Activated CD4-positive, alpha-beta T cell treated with anti-CD3 and anti-CD28 coated beads for 4 hours (primary cell): ENCODE measurements at regions not wholly inside any gene's neighbourhood (a gene's known extent, or its start where the extent isn't known, plus 50 kb on each side); places are given as distances from the start of the nearest gene placed in this dataset.
"Not testable (repeated sequence)": the region's sequence is repeated elsewhere in the genome, so short reads cannot be mapped to it uniquely, and the experiment has no call there.

Experiments
- DNase-seq, 2 donors: peaks; one replicate each; pipeline ENCODE4 v3.0.0-alpha.2; 2020

DNA sequence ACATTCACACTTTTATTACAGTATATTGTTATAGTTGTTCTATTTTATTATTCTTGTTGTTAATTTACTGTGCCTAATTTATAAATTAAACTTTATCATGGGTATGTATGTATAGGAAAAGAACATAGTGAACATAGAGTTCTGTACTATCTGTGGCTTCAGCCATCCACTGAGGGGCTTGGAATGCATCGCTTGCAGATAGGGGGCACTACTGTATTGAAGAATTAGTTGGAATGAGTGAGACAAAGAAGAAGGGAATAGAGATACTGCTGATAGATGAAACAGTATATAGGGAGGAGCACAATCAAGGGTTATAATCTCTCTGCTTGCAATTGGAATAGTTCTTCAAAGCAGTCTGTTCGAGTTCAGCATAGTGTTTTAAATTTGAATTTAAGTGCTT lies 432.2 kb downstream of the RAB38 start:
- no peak for DNase-seq

DNA sequence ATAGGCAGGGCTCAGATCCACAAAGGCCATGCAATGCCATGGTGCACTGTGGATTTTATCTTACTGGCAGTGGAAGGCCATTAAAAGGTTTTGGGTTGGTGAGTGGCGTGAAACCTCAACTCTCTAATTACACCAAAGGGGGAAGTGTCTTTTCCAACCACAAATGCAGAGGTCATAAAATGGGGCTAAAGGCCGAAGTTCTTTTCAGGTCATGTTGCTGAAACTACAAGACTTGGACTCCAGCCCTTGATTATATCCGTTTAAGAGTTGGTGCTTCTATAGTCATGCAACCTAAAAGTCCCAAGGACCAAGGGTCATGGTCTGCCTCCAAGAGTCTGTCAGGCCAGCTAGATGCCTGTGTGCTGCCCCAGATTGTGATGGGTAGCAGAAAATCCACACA lies 434.3 kb downstream of the RAB38 start:
- no peak for DNase-seq

DNA sequence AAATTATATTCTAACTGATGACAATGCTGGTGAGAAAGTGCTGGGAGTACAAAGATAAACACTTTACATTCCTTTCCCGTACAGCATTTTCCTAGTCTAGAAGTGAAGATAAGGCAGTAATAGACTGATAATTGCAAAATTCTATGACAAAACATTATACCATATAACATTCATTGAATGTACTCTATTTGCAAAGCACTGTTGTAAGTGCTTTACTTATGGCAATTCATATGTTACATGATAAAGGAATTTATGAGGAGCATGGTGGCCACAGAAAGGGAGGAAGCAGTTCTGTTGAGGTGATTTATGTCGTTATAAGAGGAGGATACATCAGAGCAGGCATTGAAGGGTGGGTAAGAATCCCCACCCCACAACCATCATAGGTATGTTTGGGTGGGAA lies 434.8 kb downstream of the RAB38 start:
- no peak for DNase-seq

DNA sequence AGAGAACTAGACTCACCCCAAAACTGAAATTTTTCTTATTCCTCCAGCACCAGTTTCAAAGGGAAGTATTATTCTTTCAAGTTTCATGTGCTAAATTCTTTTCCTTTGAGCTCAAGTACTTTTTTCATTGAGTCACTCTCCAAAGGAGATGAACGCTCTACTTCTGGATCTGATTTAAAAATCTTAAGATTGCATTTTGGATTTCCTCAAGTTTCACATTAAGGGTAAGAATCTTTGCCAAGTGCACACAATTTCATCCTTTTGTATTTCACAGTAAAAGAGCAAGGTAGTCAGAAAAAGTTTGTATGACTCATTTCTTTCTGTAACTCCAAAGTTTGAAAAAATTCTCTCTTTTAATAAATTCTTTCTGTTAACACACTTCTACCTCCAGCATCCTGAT lies 435.5 kb downstream of the RAB38 start:
- DNase-seq = no peak

DNA sequence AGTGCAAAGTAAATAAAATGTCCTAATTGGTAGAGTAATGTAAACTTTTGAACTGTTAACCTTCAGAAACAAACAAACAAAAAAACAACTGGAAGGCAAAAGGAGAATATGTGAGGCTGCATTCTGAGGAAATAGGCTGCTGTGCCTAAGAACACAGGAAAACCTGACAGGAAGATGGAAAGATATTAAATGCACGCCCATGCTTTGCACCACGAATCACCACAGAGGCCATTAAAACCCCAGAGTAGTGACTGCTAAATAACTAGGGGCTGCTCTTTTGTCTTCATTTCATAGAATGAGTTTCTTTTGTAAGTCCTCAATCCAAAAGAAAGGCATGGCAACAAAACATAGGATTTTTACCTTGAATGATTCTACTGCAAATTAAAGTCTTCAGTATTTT lies 436.0 kb downstream of the RAB38 start:
- no peak for DNase-seq

DNA sequence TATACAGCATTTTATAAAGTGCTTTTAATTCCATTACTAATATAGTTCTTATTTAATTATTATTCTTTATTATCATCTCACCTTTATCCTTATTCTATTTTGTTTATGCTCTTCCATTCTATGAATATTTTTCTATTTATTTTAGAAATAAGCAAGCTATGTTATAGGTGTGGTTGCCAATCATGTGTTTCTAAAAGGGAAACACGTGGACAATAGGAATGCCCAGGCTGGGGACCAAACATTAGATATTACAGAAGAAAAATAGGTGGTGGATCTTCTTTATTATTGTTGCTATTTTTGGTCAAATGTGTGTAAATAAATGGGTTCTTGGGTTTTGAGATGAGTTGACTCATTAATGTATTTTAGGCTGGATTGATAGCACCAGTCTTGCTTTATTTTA lies 438.3 kb downstream of the RAB38 start:
- DNase-seq = no peak

DNA sequence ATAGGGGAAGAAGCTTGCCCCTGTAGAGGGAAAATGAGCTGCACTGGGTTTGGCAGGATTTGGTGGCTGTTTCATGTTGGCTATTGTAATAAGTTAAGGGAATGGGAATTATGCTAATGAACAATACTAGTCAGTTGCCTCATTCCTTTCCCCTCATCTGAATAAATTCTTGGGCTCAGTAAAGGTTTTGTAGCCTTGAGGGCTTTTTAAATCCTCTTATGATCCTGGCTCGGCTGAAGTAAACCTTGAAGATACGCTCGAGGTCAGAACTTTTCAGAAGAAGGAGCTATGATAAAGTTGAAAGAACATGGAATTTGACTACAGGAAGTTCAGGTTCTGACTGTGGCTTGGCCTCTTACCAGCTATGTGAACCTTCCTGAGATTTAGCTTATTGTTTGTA lies 448.7 kb downstream of the RAB38 start:
- no peak for DNase-seq

DNA sequence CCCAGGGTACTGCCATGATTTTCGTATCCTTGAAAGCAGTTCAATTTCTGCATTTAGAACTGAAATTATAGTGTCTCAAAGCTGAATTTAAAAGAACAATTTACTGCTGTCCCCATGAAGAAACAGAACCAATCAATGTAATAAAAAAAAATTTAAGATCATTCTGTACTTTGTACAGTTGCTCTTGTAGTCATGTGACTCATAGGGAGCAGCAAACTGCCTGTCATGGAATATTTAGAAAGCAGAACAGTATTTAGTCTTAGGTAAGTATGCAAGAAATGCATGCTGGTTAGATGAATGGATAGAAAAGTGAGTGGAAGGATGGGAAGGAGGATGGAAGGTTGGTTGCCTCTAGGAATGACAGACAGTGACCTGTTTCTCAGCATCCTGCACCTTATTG lies 450.9 kb downstream of the RAB38 start:
- DNase-seq = no peak

DNA sequence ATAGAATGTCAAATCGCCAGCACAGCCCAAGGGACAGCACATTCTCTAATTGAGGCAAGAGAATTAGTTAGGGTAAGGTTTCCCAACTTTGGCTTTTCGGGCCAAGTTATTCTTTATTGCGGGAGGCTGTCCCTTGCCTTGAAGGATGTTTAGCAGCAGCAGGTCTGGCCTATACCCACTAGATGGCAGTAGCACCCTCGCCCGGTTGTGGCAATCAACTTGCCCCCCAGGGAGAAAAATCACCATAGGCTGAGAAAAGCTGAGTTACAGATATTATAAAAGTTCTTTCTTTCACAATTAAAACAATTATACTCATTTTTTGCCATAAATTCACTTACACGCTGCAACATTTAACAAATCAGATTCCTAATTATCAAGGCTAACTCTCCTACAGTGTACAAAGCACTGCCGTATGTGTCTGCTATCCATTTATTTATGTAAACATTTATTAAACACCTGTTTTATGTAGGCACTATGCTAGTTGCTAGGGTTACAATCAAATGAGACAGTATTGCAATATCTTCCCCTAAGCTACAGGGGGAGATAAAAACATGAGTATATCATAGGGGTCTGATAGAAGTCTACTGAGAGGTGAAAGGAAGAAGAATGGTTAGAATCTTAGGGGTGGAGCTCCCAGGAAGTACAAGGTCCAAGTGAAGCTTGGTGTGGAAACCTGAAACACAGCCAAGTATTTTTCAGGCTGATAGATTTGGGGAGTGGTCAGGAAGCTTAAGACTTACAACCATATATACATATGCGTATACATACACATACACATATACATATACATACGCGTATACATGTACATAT lies 452.3 kb downstream of the RAB38 start:
- DNase-seq = no peak

DNA sequence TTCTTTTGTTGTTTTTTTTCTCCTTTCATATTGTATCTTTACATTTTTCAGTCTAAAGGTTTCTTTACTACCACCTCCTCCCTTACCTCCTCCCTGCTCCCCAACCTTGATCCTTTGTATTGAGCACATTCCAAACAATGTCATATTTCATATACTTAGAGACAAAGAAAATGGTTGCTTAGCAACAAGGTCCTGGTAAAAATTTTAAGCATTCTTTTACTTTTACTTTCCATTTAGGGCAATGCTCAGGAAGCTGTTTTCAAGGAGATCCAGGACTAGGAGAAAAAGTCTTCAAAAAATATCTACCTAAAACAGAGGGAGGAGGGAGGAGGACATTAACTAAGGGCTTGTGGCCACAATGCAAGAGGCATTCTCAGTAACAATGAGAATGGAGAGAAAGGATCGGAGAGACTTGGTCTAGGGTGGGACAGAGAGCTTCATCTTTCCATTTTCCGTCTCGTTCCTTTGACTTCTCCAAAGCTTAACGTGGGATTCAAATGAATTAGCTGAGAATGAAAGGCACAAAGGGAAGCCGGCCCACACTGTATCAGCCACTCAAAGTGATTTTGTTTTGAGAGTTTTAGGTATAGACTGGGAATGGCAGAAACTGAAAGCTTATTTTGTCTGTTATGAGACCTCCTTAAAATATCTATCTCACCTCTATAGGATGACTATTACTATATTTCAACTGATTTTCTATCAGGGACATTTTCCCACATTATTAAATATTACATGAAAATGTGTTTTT lies 455.7 kb downstream of the RAB38 start:
- no peak for DNase-seq

DNA sequence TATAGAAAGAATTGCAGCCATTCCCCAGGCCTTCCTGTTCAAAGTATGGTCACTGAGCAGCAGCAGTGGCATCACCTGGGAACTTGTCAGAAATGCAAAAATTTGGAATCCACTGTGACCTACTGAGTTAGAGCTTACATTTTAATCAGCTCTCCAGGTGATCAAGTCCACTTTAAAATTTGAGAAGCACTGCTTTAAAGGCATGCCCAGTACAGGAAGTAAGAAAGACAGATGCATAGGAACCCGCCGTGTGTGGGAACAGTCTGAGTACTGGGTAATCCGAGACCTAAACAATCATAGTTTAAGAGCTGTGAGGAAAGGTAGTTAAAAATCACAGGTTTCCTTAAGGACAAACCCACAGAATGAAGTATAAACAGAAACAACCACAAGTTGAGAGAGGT lies 462.4 kb downstream of the RAB38 start:
- DNase-seq = no peak

DNA sequence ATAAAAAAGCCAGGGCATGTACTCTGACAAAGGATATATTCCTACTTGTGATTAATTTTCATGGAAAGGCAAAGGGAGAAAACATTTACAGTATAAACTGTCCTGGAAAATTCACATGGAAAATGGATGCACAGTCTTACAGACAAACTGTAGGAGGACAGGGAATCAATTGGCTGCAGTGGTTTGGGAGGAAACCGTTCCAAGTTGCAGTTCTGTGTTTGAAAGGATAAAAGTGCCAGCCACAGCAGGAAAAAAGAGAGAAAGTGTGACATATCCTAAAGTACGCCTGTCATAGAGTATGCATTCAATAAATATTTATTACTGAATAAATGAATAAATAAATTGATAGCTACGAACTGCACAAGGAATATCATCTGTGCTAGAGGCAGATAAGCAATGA lies 462.9 kb downstream of the RAB38 start:
- DNase-seq = no peak

DNA sequence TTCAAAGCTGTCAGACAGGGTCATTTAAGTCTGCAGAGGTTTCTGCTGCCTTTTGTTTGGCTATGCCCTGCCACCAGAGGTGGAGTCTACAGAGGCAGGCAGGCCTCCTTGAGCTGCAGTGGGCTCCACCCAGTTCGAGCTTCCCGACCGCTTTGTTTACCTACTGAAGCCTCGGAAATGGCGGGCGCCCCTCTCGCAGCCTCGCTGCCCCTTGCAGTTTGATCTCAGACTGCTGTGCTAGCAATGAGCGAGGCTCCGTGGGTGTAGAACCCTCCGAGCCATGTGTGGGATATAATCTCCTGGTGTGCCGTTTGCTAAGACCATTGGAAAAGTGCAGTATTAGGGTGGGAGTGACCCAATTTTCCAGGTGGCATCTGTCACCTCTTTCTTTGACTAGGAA lies 471.7 kb downstream of the RAB38 start:
- not testable (repeated sequence) for DNase-seq

DNA sequence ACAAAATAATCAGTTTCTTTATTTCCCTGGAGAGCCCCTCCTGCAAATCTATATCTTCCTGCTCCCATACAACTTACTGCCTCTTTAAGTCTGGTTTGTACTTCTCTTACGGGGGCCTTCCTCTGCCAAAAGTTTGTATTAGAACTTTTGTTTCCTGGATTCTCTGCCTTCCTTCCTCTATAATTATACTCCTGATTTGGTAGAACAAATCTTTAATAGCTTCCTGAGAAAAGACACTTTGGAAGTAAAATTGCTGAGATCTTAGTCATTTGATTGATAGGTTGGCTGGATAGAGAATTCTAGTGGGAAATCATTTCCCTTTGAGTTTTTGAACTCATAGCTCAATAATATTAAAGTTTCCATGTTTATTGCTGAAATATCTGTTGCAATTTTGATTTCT lies 499.2 kb downstream of the RAB38 start:
- DNase-seq = no peak

DNA sequence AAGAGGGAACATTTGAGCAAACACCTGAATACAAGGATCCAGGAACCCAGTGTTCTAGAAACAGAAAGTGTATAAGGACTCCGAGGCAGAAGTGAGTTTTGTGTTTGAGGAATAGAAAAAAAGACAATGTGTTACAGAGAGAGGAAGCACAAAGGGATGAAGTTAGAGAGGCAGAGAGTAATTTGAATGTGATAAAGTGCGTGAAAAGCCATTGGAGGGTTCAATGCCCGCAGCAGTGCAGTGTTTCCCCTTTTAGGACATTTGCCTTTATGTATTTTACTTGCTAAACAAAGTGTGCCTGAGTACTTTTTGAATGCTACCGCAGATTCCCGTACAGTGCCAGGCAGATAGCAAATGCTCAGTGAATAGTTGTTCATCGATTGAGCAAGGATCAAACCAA lies 508.5 kb downstream of the RAB38 start:
- no peak for DNase-seq

DNA sequence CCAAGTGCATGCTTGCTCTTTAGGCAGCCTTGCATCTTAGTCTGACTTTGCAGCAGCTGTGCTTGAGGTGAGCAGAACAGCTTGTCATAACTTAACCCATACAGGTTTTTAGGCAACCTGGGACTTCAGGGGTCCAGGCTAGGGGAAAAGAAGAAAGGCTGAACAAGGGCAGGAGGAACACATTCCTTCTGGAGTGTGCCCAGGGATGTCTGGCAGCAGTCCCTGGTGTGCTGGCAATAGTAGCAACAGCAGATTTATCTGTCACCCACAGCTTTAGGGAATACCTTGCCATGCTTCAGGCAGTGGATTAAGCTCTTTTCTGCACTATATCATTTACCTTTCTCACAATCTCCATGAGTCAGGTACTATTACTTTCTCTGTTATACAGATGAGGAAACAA lies 513.0 kb downstream of the RAB38 start:
- no peak for DNase-seq

DNA sequence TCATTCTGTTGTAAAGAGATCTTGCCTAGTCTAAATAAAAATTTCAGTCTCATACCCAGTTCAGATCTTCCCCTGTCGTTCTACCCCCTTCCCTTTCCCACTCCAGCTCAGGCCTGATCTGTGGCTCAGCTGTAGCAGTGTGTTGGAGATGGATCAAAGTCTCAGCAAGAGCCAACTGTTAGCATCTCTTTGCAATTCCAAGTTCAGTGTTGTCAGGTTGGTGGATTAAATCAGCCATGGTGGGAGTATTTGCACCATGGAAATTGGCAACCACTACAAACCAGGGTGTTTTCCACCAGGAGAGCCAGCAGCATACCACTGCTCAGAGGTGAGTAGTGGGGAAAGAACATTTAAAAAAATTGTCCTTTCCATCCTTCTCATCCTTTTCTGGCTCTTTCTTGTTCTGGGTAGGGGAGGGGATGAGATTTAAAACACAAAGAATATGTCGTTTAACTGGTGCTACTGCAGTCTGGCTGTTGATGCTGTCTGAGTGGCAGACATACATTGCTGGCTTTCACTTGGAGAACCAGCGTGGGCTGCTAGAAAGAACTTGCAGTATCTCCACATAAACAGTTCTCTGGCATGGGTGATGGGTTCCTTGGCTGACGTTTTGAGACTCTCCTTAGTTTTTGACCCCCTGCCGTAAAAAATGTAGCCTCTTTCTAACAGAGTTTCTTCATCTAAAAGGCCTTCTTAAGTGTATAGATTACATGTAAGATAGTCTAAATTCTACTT lies 514.1 kb downstream of the RAB38 start:
- no peak for DNase-seq

DNA sequence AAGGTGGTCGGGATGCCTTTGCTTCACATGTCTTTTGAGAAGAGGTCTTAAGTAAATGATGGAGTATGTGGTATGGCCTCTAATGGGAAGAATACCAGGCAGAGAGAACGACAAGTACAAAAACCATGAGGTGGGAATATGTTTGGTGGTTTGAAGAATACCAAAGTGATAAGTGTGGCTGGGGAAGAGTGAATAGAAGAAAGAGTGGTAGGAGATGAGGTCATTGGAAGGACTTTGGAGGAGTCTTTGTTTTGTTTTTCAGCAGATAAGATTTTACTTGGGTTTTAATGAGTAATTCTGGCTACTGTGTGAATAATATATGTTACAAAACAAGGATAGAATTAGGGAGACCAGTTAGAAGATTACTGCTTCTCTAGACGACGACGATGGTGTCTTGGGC lies 515.4 kb downstream of the RAB38 start:
- DNase-seq = no peak

DNA sequence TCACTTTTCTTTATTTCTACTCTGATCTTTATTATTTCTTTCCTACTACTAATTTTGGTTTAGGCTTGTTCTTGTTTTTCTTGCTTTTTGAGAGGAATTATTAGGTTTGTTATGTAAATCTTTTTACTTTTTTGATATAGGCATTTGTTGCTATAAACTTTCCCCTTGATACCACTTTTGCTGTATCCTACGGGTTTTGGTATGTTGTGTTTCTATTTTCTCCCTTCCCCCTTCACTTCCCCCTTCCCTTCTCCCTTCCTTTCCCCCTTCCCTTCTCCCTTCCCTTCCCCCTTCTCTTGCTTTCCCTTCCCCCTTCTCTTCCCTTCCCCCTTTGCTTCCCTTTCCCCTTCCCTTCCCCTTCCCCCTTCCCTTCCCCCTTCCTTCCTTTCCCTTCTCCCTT lies 529.6 kb downstream of the RAB38 start:
- DNase-seq = no peak

DNA sequence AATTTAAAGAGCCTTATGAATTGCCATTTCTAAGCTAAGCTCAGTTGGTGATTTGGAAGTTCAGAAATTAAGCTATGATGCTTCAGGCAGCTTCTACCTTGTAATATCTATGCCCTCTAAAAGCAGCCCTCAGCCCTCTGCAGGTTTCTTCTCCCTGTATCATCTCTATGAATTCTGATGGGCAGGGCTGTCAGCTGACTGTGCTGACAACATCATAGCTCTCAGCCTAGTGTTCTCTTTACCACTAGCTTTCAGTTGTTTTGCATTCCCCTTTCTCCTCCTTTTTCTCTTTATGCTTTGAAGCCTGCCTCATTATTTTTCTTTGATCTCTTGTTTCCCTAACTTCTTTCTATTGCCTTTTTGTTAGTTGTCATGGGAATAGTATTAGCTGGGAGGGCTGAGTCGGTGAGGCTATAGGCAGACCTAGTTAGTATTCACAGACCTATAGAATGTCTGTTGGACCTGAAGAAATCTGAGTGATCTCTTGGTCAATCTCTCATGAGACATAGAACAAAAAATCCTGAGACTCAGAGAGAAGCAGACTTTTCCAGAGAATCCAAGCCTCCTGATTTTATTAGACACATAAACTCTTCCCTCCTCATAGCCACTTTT lies 535.4 kb downstream of the RAB38 start:
- DNase-seq = no peak

DNA sequence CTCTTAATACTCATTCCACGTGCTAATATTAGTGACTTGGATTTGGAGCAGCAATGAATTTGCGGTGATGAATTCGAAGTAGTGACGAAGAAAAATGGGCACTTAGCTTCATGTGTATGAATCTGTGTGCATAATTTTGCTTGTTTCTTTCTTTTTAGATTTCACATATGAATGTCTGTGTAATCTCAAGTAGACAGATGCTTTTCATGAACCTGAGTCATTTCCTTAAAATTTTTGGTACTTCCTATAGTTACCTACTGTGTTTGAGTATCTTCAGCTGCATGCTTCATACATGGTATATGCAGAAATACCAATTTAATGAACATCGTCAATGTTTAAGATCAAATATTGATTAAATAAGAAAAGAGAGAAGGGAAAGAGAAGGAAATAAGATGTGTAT lies 540.2 kb downstream of the RAB38 start:
- no peak for DNase-seq

DNA sequence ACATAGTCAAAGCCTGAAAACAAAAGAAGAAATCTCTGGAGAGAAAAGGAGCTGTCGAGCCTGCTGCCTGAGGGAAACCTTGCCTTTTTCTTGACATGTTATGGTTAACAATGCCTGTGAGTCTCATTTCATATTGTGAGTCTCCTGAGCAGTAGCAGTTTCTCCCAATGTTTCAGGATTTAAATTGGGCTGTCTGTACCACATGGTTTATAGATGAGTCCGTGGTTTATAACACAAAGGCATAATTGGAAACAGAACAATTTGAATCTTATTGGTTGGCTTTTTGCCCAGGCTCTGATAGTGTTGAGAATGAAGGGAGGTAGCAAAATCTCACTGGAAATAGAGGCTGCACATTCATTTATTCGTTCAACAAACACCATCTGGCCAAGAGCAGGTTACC lies 540.9 kb downstream of the RAB38 start:
- DNase-seq = no peak

DNA sequence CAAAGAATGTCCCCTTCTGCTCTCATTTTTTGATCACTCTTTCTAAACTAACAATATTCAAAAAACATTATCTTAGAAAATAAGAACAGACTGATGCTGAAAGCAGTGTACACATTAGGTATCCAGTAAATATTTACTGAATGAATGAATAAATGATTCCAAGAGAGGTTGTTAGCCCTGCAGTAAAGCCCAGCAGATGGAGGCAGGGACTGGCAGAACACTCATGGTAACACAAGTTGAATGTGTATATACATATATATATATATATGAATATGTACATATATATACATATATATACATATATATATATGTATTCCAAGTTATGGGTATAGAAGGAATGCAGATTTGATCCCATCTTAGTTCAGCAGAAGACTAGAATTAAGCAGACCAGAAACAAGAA lies 546.3 kb downstream of the RAB38 start:
- DNase-seq = no peak
